Cardiac muscle cell (in vitro differentiated cells and primary cell): ENCODE measurements at regions not wholly inside any gene's neighbourhood (a gene's known extent, or its start where the extent isn't known, plus 50 kb on each side); places are given as distances from the start of the nearest gene placed in this dataset.

Source experiments
- DNase-seq, 2 donors: peaks; one replicate each; pipeline versions ENCODE4 v3.0.0 to v3.0.0-alpha.2; 2010 to 2017; ENCODE audit warnings: low read depth in 1 of 2, low spot score in 1 of 2
- H3K27ac ChIP-seq: fragments of 200-600 bp; sonication (generic); 2 replicates; pipeline ENCODE4 v1.5.1; 2016
- H3K27me3 ChIP-seq: fragments of 200-600 bp; sonication (generic); 2 replicates; pipeline ENCODE4 v1.6.0; 2016; ENCODE audit warnings: control low read depth
- H3K36me3 ChIP-seq: fragments of 200-600 bp; sonication (generic); 2 replicates; pipeline ENCODE4 v1.5.1; 2016; ENCODE audit warnings: control low read depth
- H3K4me1 ChIP-seq: fragments of 200-600 bp; sonication (generic); 2 replicates; pipeline ENCODE4 v1.8.1; 2017; ENCODE audit warnings: low read depth, mild to moderate bottlenecking, mixed run types
- H3K4me3 ChIP-seq: fragments of 200-600 bp; sonication (generic); 2 replicates; pipeline ENCODE4 v1.5.1; 2016; ENCODE audit warnings: mild to moderate bottlenecking
- H3K9me3 ChIP-seq: fragments of 200-600 bp; sonication (generic); 2 replicates; pipeline ENCODE4 v1.5.1; 2017; ENCODE audit warnings: low read depth, mild to moderate bottlenecking, control low read depth
- TF ChIP-seq, protein P1 (sequence below): IDR thresholded peaks from 2 replicates; pipeline ENCODE4 v1.5.1; 2012; ENCODE audit warnings: low read depth, mild to moderate bottlenecking, low read length

GRCh38 chr9:19554529-19554928, 145.7 kb downstream of the ACER2 start:
- no peaks in the 10 kb centered on the region for H3K9me3 ChIP-seq
- no peak overlapping the region for H3K27ac ChIP-seq
- DNase-seq, result no peak
- H3K4me1 ChIP-seq, result peaks cover 10% of the 10 kb centered on the region
- H3K36me3 ChIP-seq, result no peaks in the 10 kb centered on the region
- H3K27me3 ChIP-seq, result no peaks in the 10 kb centered on the region
- H3K4me3 ChIP-seq, result no peak overlapping the region
- TF ChIP-seq, protein P1, sequence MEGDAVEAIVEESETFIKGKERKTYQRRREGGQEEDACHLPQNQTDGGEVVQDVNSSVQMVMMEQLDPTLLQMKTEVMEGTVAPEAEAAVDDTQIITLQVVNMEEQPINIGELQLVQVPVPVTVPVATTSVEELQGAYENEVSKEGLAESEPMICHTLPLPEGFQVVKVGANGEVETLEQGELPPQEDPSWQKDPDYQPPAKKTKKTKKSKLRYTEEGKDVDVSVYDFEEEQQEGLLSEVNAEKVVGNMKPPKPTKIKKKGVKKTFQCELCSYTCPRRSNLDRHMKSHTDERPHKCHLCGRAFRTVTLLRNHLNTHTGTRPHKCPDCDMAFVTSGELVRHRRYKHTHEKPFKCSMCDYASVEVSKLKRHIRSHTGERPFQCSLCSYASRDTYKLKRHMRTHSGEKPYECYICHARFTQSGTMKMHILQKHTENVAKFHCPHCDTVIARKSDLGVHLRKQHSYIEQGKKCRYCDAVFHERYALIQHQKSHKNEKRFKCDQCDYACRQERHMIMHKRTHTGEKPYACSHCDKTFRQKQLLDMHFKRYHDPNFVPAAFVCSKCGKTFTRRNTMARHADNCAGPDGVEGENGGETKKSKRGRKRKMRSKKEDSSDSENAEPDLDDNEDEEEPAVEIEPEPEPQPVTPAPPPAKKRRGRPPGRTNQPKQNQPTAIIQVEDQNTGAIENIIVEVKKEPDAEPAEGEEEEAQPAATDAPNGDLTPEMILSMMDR, result no peak

DNA sequence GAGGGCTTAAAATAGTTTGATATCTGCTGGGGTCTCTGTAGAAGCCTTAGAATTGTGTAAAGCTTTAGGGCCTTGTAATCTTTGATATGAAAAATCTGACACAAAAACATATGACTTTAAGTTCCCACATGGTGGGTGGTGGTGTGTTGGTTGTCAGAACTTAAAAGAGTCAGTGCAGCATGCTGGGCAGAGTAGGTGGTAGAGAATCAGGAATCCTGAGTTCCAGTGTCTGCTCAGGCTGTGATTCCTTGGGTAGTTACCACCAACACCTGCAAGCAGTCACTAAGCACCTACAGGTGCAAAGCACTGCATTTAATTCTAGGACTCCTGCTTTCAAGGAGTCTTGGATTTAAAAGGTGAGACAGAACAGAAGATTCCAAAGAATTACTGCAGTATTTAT, 144.6 kb downstream of the ACER2 start:
- Histone ChIP-seq H3K4me1 (peaks cover 10% of the 10 kb centered on the region), H3K27me3 (no peaks in the 10 kb centered on the region), H3K36me3 (no peaks in the 10 kb centered on the region), H3K27ac (no peak overlapping the region), H3K4me3 (no peak overlapping the region), H3K9me3 (no peaks in the 10 kb centered on the region)
- DNase-seq, result no peak
- TF ChIP-seq, protein P1, result no peak

DNA sequence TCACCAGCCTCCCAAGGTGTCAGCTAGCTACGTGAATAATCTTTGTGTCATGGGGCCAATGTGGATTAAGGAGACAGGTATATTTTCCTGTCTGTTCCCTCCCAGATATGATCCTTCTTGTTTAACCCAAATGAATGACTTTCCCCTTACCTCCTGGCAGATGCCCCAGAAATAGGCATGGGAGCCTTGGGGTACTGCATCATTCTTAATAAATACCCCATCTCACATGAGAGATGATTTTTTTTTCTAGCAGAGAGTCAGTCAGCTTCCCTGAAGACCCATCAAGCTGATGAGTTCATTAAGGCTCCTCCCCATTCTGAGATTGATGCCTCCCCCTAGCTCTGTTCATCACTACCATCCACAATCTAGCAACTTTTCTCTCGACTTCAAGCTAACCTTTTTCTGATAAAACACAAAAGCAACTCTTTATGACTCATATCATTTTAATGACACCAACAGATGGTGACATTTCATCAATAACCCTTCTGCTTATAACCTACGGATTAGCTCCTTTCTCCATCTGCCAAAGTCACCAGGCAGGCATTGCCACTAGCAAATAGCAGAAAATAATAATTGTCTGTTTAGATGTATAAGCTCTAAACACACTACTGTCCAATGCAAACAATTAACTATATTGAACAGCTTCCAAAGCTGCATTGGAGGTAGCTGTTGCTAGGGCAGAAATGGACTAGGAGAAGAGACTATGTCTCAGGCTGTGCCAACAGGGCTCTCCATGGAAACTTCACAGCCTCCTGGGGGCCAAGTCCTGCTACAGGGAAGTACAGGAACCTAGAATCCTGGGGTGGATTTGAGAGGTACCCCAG, 143.7 kb downstream of the ACER2 start:
- TF ChIP-seq, protein P1, result no peak
- no peak for DNase-seq
- H3K4me3 ChIP-seq, result no peak overlapping the region
- H3K4me1 ChIP-seq, result peaks cover 10% of the 10 kb centered on the region
- H3K27ac ChIP-seq, result no peak overlapping the region
- H3K9me3 ChIP-seq, result no peaks in the 10 kb centered on the region
- H3K36me3 ChIP-seq, result no peaks in the 10 kb centered on the region
- no peaks in the 10 kb centered on the region for H3K27me3 ChIP-seq

- Histone ChIP-seq H3K27ac (peak overlapping the region; percentile 1), H3K36me3 (no peaks in the 10 kb centered on the region), H3K9me3 (no peaks in the 10 kb centered on the region), H3K27me3 (no peaks in the 10 kb centered on the region), H3K4me3 (no peak overlapping the region), H3K4me1 (peaks cover 10% of the 10 kb centered on the region)
- TF ChIP-seq, protein P1, result no peak
- DNase-seq, result peak in 1 of 2 donors; percentile 20
Measured at GRCh38 chr9:19551124-19551929, 142.5 kb downstream of the ACER2 start.

- Histone ChIP-seq H3K27ac (no peak overlapping the region), H3K9me3 (no peaks in the 10 kb centered on the region), H3K4me3 (no peak overlapping the region), H3K36me3 (no peaks in the 10 kb centered on the region), H3K27me3 (no peaks in the 10 kb centered on the region), H3K4me1 (peaks cover 10% of the 10 kb centered on the region)
- no peak for DNase-seq
- TF ChIP-seq, protein P1, result no peak
Measured at GRCh38 chr9:19550009-19550408, 141.2 kb downstream of the ACER2 start.
